NCI-H146 treated with DMSO at 0.1 percent for 48 hours (cell line): ENCODE measurements at regions not wholly inside any gene's neighbourhood (a gene's known extent, or its start where the extent isn't known, plus 50 kb on each side); places are given as distances from the start of the nearest gene placed in this dataset.
"Not testable (repeated sequence)": the region's sequence is repeated elsewhere in the genome, so short reads cannot be mapped to it uniquely, and the experiment has no call there.

Experiments
- DNase-seq: peaks from one replicate; lab custom pipeline; 2025; ENCODE audit not compliant: unreplicated experiment; lab: John Stamatoyannopoulos, UW

DNA sequence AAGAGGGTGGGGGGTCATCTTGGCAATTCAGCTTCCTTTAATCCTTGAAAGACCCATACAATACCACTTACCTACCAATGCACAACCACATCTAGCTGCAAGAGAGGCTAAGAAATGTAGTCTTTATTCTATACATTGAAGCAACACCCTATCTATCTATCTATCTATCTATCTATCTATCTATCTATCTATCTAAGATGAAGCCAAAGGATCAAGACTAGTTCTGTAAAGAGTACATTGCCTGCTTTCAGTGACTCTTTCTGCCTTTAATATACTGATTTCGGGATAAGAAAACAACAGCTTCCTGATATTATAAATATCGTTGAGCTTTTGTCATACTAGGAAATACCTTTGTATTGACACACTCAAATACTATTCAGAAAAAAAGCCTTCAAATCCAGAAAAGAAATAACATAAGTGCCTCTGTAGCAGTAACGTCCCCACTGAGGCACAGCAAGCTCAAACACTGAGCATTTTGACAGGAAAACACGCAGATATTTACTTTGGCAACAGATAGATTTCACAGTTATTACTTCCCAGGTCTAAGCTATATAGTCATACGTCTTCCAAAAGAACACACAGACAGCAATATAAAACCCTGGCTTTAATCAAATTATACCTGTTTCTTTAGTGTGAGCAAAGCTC is 139.4 kb upstream of the SERTAD2 start:
- DNase-seq: no peak

DNA sequence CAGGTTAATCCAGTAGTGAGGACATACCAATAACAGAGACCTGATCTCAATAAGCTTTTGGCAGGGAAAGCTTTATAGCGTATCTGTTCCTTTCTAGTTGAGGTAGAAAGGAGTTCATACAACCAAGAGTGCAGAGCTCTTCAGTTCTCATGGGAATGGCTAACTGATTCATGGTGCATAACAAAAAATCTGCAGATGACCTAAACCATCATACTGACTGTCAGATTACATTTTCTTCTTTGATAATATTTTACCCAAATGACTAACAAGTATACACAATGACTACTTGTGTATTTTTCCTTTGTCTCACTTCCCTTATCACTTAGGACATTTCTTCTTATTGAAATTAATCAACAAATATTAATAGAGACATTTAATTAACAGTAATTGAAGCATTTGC is 140.0 kb upstream of the SERTAD2 start:
- DNase-seq: no peak

DNA sequence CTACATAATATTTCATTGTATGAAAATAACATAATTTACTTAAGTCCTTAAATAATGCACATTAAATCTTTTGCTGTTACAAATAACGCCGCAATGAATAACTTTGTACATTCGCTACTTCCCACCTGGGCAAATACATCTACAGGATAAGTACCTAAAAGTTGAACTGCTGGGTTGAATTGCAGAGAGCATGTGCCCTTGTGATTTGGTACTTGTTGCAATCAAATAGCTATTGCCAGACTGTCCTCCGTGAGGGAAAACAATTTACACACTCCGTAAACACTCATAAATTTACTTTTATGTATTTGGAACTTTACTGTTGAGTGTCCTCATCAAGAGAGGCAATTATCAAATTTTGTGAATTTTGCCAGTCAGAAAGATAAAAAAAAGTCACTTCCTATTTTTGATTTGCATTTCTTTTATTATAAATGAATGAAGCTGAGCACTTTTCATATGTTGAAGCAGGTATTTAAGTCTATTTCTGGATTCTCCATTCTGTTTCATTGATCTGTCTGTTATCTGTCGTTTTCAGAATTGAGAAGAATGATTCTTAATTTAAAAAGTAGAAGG is 140.8 kb upstream of the SERTAD2 start:
- no peak for DNase-seq

DNA sequence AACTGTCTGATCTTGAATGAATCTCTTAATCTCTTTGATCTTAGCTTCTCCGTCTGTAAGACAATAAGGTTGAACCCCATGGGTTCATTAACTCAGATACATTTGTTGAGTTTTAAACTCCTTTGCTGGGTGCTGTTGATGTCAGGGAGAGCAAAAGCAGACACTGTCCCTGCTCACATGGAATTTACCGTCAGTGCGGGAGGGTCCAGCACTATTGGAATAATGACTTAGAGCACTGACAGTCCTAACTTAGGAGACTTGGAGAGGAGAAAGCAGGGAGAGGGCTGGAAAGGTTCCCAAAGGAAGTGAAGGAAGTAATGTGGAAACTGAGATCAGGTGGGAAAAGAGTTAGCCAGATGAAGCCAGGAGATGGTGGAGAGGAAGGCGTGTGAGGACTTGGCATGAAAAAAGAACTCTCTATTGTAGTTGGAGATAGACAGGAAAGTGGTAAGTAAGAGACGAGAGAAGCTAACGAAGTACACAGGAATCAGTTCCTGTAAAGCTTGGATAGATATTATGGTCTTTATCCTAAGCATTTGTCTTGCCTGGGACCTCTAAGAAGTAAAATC is 141.4 kb upstream of the SERTAD2 start:
- no peak for DNase-seq

DNA sequence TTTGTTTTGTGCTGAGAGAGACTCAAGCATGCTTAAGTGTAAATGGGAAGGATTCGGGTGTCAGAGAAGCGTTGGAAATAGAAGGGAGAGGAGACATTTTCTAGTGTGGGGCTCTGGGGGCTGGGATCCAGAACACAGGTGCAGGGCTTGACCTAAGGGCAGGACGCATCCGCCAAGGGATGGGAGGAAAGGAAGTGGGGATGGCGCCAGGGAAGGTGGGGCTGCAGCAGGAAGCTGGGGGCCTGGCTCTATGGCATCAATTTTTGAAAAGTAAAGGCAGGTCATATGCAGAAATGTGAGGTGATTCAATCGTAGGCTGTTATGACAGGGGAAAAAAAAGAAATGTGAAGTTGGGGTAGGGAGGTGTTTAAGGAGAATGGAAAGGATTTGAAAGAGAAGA is 143.2 kb upstream of the SERTAD2 start:
- DNase-seq: no peak

DNA sequence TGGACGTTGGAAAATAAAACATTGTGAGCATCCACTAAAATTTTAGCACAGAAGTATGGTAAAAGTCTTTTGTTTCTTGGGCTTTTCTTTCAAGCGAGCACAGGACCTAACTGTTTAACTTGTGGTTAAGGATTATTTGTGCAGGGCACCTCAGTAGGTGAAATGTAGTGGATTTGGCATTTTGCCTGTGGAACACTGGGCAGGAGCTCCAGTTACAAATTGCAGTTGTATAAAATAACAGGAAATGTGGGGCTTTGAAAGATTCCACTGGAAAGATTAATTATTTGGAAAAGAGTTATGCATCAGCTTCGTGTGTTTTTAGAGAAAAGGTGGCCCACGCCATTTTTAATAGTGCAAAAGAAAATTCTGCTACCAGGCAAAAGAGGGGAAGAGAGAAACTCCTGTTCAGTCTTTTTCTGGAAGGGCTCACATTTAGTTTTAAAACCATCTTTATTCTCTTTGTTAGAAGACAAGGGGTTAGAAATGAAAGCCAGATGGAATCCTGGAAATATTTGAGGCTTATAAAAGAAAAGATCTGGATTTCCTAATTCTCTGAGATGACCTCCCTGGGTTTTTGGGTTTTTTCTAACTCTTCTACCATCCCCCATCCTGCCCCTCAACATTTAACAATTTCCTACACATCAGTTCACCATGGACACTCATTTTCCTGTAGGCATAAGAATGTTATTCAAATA is 144.3 kb upstream of the SERTAD2 start:
- peak; percentile 29 for DNase-seq

DNA sequence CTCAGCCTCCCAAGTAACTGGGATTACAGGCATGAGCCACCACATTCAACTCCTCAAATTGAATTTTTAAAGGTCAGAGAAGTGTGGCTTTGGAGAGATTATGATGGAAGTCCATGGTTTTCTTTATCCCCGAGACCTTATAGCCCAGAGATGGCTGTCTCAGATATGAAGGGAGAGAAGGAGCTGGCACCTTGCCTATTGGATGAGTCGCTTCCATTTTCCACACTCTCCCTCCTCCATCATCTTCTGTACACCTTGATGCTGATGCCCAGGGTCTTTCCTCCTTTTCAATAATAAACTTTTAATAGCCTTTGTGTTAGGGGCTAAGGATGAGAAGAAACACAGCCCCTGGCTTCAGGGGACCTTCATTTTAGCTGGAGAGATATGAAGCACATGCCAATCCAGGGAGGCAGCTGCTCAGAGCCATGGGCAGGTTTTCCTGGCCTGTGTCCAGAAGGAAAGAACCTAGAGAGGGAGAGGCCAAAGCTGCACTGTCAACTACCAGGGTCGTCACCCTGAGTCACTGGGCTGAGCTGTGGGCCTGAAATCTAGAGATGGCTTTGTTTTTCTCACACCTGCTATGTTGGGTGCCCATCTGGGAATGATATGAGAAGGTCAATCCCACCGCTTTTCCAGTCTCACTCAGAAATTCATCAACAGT is 146.0 kb upstream of the SERTAD2 start:
- DNase-seq: no peak

DNA sequence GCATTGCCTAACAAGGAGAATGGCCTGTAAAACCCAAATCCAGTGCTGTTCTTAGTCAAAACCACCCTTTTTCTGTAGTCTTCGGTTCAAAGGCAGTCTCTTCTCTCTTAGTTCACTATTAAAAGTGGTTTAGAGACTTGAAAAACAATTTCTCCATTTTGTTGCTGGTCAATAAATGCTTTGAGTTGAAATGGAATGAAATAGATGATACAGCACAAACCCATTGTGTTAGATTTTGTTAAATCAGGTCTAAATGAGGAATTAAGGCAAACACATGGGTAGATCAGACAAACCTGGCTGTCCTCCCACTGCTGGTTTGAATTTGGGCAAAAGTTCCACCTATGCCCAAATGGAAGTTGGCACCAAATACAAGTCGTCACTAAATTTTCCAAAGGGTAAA is 150.1 kb upstream of the SERTAD2 start:
- no peak for DNase-seq

DNA sequence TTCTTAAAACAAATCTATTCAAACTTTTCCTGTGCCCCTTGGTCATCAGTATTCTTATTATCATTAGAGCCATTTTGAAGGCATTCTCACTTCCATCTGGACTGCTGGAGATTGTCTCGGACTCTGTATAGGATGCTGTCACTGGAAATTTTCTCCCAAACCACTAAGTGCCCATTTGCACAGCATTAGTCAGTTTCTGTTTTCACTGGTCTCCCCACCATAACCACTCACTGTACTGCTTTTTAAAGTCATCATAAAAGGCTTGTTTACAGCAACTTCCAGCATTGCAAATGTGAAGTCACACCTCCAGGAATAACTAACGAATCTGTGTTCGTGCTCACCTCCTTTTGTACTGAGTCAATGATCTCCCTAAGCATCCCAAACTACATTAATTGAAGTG is 150.9 kb upstream of the SERTAD2 start:
- no peak for DNase-seq

DNA sequence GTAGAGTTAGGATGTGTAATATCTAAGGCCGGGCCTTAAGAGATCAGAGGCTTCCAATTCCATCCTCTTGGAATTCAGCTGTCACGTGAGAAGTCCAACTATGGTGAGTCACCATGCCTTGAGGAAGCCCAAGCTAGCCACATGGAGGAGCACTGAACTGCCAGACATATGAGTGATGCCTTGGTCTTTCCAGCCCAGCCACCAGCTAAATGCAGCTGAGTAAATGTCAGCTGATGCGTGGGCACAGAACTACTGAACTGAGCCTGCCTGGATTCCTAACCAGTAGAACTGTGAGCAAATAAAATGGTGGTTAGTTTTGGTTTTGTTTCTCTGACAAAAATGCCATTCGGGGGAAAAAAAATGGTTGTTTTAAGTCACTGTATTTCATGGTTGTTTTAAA is 153.7 kb upstream of the SERTAD2 start:
- DNase-seq: no peak

DNA sequence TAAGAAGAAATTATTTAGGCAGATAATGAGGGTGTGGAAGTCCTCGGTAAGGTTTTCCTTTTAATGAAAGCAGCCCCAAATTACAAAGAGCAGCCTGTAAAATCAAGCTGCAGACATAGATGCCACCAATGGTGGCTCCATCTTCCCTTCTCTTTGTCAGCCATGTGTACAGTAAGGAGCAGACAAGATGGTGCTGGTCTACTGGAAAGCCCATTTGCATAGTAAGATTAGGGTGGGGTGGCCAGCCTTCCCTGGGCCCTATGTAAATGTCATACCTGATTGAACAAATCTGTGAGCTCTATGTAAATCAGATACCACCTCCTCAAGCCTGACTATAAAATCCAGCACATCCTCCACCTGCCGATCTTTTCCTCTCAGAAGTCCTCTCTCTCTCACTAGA is 154.4 kb upstream of the SERTAD2 start:
- DNase-seq: peak; percentile 81

DNA sequence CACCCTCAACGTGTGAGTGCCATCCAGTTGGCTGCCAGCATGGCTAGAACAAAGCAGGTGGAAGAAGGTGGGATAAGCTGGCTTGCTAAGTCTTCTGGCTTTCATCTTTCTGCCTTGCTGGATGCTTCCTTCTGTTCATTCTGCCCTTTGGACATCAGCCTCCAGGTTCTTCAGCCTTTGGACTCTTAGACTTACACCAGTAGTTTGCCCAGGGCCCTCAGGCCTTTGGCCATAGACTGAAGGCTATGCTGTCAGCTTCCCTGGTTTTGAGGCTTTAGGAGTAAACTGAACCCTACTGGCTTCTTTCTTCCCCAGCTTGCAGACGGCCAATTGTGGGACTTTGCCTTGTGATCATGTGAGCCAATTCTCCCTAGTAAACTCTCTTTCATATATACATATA is 155.0 kb upstream of the SERTAD2 start:
- DNase-seq: no peak

DNA sequence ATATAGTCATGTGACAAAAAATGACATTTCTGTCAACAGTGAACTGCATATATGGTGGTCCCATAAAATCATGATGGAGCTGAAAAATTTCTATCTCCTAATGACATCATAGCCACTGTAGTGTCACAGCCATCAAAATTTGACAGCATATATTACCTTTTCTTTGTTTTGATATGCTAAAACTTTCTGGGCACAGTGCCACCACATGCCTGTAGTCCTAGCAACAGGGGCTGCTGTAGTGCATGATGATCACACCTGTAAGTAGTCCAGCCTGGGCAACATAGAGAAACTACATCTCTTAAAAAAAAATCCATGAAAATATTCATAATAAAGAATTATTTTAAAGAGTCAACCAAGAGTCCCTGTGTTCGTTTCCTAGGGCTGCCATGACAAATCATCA is 155.5 kb upstream of the SERTAD2 start:
- DNase-seq: peak; percentile 13

DNA sequence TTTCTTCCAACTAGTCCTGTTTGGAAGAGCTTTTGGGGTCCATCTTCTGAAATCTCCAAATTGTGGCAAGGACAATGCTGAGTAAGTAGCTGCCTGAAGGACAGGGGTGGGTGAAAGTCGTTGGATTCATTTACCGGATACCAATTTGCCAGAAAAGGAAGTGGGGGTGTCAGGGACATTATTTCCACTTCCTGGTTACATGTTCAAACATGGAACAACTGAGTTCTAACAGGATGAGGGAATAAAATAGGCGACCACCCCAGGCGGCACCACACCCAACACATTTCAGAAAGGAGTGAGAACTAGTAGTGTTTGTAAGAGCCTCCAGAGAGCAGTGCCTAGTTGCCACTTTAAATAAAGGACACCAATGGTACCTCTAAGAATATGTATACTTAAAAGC is 158.6 kb upstream of the SERTAD2 start:
- DNase-seq: no peak

DNA sequence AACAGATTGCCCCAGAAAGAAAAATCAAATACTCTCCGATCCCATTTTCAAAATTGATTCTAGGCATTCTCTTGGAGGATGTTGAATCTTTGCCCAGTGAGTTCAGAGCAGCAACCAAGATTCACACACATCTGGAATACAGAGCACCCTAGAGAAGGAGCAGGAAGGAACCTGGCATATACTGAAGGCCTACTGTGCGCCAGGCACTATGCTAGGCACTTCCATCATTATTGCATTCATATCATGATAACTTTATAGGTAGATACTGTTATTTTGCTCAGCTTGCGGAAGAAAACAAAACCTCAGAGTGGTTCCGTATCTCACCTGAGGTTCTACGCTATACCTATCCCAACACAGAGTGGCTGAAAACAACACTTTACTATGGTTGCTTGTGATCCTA is 160.3 kb upstream of the SERTAD2 start:
- no peak for DNase-seq

DNA sequence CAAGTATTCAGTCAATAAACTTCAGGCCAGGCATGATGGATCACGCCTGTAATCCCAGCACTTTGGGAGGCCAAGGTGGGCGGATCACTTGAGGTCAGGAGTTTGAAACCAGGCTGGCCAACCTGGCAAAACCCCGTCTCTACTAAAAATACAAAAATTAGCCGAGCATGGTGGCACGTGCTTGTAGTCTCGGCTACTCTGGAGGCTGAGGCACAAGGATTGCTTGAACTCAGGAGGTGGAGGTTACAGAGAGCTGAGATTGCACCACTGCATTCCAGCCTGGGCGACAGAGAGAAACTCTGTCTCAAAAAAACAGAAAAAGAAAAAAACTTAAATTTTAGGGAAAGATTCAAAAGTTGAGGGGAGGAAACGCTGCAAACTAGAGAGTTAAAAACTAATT is 162.8 kb upstream of the SERTAD2 start:
- not testable (repeated sequence) for DNase-seq

DNA sequence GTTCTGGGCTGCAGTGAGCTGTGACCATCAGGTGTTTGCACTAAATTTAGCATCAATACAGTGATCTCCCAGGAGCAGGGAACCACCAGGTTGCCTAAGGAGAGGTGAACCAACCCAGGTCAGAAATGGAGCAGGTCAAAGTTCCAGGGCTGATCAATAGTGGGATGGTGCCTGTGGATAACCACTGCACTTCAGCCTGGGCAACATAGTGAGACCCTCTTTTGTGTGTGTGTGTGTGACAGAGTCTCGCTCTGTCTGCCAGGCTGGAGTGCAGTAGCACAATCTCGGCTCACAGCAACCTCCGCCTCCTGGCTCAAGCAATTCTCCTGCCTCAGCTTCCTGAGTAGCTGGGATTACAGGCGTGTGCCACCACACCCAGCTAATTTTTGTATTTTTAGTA is 163.7 kb upstream of the SERTAD2 start:
- DNase-seq: no peak

DNA sequence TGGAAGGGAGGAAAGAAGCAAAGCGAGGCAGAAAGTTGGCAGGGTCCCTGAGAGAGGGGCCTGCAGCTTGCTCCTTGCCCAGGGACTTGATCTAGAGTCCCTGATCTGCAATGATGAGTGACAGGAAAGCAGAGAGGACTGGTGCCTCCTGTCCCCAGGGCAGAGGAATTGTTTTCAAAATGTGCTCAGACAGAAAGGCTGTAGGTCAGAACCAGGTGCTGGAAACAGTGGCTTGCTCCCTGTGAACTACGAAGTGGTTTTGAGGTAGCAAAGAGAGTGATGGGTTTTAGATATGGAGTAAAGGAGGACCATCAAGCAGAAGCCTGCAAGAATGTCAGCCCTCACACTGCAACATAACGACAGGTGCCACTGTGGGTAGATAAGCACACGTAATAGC is 164.9 kb upstream of the SERTAD2 start:
- no peak for DNase-seq

DNA sequence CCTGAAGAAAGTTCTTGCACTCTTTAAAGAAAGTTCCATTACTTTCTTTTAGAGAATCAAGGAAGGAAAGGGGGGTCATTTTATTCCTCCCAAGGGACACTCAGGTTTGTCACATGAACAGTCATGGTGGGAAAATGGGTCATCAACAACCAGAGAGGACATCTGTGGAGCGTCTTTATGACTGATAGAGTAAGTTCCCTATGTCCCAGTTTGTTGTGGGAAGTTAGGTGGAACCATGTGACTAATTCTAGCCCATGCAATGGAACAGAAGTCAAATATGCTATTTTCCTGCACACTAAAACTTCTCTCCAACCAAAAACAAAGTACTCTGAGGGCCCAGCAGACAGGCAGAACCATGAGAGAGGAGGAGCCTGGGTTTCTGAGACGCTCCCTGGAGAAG is 165.6 kb upstream of the SERTAD2 start:
- no peak for DNase-seq

DNA sequence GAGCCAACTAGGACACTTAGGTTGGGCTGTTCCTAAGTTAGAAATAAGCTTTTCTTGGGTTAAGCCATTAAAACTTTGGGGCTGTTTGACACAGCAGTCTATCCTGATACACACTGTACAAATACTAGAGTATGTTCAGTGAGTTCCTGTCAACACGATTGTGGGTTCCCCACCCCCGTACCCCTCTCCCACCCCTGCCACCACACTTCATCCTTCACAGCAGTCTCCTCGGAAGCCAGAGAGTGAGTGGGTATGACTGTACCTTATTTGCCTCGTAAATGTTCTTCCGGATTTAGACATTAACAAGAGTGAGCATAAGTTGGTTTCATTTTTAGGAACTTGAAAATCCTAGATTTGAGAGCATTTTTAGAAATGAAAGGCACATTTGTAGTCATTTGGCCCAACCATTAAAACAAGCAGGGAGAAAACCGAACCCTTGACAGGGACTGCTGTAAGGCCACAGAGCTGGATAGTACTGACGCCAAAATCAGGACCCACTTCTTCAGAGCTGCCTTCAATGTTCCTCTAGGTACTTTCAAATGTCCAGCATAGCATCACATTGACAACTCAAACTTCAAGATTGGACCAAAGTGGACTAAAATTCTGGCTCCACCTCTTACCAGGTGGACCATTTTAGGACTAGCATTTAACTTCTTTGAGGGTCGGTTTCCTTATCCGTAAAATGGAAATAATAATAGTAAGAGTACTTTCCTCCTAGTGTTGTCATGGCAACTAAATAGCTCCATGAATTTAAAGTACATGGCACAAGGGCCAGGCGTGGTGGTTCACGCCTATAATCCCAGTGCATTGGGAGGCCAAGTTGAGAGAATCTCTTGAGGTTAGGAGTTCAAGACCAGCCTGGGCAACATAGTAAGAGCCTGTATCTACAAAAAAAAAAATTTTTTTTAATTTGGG is 166.3 kb upstream of the SERTAD2 start:
- DNase-seq: no peak

DNA sequence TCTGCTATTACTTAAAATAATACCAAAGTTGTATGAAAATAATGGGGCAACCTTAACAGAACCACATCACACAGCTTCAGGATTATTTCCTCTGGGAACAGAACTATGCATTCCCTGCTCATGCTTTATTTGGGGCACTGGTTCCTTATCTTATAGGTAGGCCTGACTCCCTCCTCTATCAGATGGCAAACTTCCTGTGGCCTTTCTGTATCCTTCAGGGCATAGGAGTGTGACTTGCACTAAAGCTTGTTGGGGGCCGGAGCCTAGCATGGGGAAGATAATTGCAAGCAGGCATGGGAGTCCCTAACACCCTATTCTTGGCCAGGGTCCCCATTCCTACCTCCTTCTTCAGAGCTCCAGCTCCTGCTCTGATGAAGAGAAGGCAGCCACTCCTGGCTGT is 167.2 kb upstream of the SERTAD2 start:
- no peak for DNase-seq
